ENCODE measurements at regions not wholly inside any gene's neighbourhood (a gene's known extent, or its start where the extent isn't known, plus 50 kb on each side); places are given as distances from the start of the nearest gene placed in this dataset.

GRCh38 chr7:26930845-26931244 lies 66.5 kb upstream of the SKAP2 start:
- TF ChIP-seq CTCF (IDR thresholded peaks at IDR 0.05) = no peak
- no peak for TF ChIP-seq POLR2A (IDR thresholded peaks at IDR 0.05)
- no peak overlapping the region for H3K4me3 ChIP-seq (ENCODE audit: low read depth, poor library complexity, severe bottlenecking)
- no peak for DNase-seq (ENCODE audit: low spot score in 2 of 2)
- intact Hi-C loops (cut with DNase I; ENCODE audit: low total_unique reads) = no loop called here

GRCh38 chr7:26930201-26930600 lies 65.8 kb upstream of the SKAP2 start:
- 38 to 43% methylated on average over 3 of the region's 3 CpGs for WGBS, 2 donors
- intact Hi-C loops (cut with DNase I; ENCODE audit: low total_unique reads) = no loop called here
- no peak for DNase-seq (ENCODE audit: low spot score in 2 of 2)
- no peak overlapping the region for H3K4me3 ChIP-seq (ENCODE audit: low read depth, poor library complexity, severe bottlenecking)
- TF ChIP-seq CTCF (IDR thresholded peaks at IDR 0.05) (no peak), POLR2A (IDR thresholded peaks at IDR 0.05) (no peak)

GRCh38 chr7:26928703-26929347 lies 64.4 kb upstream of the SKAP2 start:
- no peak overlapping the region for H3K4me3 ChIP-seq (ENCODE audit: low read depth, poor library complexity, severe bottlenecking)
- intact Hi-C loops (cut with DNase I; ENCODE audit: low total_unique reads) = no loop called here
- TF ChIP-seq CTCF (IDR thresholded peaks at IDR 0.05) = no peak
- TF ChIP-seq POLR2A (IDR thresholded peaks at IDR 0.05) = no peak
- DNase-seq (ENCODE audit: low spot score in 2 of 2) = no peak
- WGBS, 2 donors = 77 to 88% methylated on average over 5 of the region's 5 CpGs

- H3K4me3 ChIP-seq (ENCODE audit: low read depth, poor library complexity, severe bottlenecking) = no peak overlapping the region
- intact Hi-C loops (cut with DNase I; ENCODE audit: low total_unique reads) = no loop called here
- TF ChIP-seq CTCF (IDR thresholded peaks at IDR 0.05) (no peak), POLR2A (IDR thresholded peaks at IDR 0.05) (no peak)
- no peak for DNase-seq (ENCODE audit: low spot score in 2 of 2)
- 77 to 89% methylated on average over 2 of the region's 2 CpGs for WGBS, 2 donors
Observed at GRCh38 chr7:26925768-26926167, 61.4 kb upstream of the SKAP2 start.

- intact Hi-C loops (cut with DNase I; ENCODE audit: low total_unique reads) = no loop called here
- 88 to 94% methylated on average over 2 of the region's 2 CpGs for WGBS, 2 donors
- DNase-seq (ENCODE audit: low spot score in 2 of 2) = no peak
- TF ChIP-seq POLR2A (IDR thresholded peaks at IDR 0.05) (no peak), CTCF (IDR thresholded peaks at IDR 0.05) (no peak)
- H3K4me3 ChIP-seq (ENCODE audit: low read depth, poor library complexity, severe bottlenecking) = no peak overlapping the region
Observed at GRCh38 chr7:26924149-26924767, 59.9 kb upstream of the SKAP2 start.

Data from lower leg skin (tissue), 4 donors.